NCI-H510A treated with DMSO at 0.1 percent for 48 hours (cell line): ENCODE measurements at regions not wholly inside any gene's neighbourhood (a gene's known extent, or its start where the extent isn't known, plus 50 kb on each side); places are given as distances from the start of the nearest gene placed in this dataset.
"Not testable (repeated sequence)": the region's sequence is repeated elsewhere in the genome, so short reads cannot be mapped to it uniquely, and the experiment has no call there.

Source experiments
- DNase-seq: peaks from one replicate; lab custom pipeline; 2025; lab: John Stamatoyannopoulos, UW

DNA sequence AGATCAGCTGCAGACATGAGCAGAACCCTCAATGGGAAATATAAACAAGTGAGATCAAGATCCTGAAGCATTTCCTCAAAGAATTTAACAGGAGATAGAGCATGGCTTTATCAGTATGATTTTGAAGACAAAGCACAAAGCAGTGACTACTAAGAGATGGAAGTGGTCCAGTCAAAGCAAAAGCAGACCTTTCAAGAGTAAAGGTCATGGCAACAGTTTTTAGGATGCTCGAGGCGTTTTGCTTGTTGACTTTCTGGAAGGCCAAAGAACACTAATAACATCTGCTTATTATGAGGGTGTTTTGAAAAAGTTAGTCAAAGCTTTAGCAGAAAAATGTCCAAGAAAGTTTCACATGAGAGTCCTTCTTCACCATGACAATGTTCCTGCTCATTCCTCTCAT is 128.5 kb downstream of the KCNE4 start:
- no peak for DNase-seq

DNA sequence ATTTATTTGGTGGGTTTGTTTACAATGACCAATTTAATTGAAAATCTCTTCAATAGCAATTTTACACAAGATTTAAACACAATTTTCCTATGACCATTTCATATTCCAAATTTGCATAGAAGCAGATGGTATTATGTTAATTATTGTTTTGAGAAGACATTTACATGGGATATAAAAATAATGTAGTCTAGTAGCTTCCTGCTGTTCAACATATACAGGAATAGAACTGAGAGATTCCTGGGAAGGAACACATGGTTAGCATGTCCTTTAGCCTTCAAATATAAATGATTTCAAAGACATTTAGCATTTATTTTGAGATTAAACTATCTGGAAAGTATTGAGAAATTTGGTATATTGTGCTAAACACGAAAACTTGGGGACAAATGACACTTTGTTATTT is 129.6 kb downstream of the KCNE4 start:
- no peak for DNase-seq

DNA sequence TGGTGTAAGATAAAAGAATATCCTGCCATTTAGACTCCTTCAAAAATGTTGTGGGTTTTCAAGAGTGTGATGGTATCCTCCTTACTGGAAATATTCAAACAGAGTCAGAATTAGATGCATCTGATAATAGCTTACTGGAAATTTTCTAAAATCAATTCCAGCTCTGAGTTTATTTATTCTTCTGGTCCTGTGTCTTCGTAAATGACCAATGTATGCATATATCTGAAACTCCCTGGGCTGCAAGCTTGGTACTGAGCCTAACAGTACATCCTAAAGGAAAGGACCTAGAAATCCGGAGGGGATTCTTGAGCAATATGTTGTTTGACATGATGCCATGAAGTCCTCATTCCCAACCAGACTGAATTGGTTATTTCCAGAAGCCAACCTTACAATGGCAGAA is 130.4 kb downstream of the KCNE4 start:
- no peak for DNase-seq

DNA sequence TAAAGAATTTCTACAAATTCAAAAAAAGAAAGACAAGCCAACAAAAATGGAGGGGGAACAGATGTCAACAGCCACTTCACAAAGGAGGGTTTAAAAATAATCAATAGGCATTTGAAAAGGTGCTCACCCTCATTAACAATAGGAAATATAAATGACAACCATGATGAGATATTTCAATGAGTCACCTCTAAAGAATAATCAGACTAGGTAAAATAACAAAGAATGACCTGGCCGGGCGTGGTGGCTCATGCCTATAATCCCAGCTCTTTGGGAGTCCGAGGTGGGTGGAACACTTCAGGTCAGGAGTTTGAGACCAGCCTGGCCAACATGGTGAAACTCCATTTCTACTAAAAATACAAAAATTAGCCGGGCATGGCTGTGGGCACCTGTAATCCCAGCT is 133.6 kb downstream of the KCNE4 start:
- no peak for DNase-seq

DNA sequence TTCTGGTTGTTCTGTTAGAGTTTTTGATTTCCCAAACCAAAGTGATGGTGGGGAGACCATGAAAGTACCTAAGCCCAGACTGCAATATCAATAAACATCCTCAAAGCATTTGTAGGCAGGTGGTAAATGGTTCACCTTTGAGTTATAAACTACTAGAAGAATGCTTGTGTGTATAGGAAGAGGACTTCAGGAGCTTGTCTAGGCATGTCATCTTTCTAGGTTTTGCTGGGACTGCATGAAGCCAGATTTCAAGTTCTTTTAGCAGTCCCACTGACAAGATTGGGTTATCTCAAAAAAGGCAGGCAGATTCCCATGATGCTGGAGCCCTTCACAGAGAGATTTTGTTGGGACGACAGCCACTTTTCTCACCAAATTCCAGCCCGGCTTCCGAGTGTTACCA is 135.3 kb downstream of the KCNE4 start:
- no peak for DNase-seq

DNA sequence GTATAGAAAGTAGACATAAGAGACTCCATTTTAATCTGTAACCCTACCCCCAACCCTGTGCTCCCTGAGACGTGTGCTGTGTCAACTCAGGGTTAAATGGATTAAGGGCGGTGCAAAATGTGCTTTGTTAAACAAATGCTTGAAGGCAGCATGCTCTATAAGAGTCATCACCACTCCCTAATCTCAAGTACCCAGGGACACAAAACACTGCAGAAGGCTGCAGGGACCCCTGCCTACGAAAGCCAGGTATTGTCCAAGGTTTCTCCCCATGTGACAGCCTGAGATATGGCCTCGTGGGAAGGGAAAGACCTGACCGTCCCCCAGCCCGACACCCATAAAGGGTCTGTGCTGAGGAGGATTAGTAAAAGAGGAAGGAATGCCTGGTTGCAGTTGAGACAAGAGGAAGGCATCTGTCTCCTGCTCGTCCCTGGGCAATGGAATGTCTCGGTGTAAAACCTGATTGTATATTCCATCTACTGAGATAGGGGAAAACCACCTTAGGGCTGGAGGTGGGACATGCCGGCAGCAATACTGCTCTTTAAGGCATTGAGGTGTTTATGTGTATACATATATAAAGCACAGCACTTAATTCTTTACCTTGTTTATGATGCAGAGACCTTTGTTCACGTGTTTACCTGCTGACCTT is 138.7 kb downstream of the KCNE4 start:
- not testable (repeated sequence) for DNase-seq

DNA sequence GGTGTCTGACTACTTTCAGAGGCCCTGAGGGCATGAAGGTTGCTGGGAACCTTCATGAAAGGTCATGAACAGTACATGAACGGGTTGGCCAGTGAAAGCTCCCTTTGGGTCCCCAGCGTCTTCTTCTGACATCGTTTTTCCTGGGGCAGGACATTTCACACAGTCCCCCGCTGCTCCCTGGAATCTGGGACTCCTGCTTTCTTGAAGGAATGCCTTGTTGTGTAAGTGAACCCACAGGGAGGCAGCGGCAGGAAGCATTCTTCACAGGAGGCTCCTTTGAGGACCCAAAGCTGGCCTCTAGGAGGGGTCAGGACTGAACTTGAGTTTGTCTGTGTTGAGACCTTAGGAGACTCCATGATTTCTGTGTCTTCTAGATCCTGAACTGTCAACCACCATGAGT is 144.3 kb downstream of the KCNE4 start:
- DNase-seq: no peak

DNA sequence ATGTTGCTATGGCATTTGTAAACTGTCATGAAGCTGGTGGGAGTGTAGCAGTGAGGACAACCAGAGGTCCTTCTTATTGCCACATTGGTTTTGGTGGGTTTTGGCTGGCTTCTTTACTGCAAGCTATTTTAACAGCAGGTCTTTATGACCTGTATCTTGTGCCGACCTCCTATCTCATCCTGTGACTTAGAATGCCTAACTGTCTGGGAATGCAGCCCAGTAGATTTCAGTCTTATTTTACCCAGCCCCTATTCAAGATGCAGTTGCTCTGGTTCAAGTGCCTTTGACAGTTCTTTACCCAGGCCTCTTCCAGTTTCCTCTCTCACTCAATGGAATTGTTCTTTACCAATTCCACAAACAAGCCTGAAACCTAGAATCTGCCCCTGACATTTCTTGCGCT is 145.1 kb downstream of the KCNE4 start:
- no peak for DNase-seq

DNA sequence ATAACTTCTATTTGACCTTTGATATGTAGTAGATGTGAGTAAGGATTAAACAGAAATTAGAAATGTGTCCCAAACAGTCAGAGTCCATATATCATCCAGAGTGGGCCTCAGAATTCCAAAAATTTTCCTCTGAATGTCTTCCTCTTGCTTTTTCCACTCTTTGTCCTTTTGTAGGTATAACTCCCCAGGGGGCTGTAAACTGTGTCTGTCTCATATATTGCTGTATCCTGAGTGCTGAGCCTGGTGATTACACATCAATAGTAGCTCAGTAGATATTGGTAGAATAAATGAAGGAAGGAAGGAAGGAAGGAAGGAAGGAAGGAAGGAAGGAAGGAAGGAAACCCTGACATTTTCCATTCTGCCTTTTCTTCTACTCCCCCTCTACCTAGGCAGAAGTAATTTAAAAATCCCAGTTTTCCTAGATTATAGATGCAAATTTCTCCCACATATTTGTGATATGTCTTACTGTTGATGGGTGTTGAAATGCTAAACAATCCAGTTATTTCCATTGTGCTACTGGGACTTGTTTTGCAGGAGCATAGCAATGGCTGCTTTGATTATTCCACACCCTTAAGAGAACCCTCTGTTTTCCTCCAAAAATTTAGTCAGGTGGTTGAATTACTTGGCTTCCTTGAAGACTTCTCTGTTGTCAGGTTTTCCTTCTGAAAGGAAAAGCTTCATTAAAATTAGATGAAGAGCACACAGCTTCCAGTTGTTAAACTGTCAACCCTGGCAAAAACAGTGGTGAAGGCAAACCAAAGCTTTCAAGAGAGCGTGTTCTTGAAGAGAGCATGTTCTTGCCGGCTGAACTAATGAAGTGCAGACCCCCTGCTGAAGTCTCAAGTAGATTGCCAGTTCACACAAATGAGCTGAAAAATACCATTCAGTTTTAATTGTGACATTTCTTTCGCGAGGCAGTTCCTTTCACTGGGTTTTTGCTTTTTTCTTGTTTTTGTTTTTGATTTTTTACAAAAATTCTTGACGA is 147.8 kb downstream of the KCNE4 start:
- no peak for DNase-seq

DNA sequence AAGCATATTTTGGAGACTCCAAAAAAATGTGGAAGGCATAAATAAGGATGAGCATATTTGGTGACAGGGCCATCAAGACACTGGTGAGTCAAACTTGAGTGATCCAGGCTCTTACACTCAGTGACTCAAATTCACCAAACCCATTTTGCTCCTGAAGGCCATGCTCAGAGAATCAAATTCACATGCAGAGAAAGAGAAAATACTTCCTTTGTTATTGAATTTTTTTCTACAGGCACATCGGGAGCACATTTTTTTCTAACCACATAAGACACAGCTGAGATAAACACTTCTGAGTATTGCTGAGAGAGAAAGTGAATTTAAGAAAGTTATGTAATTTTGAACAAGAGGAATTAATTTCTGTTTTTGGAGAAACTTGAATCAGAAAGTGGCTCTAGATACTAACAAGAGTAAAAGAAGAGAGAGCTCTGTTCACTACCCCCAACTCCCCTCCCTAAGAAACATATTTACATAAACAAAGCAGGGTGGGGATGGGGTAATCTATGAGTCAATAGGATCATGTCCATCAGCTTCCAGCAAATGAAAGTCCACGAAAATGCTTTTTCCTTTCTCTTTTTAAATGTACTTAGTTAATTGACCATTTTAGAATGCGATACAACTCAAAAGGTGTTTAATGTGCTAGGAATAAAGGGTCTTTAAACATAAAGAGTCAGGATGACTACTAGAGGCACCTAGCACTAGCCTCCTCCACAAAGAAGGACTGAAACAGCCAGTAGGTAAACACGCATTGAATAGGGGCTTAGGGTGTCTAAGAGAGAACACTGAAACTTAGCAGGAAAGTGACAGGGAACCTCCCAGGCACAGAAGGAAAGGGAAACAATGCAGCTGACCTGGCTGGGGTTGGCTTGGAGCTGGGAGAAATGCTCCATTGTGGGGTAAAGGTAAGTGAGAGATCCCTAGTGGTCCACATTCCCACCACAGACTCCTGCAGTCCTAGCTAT is 152.3 kb downstream of the KCNE4 start:
- DNase-seq: no peak

DNA sequence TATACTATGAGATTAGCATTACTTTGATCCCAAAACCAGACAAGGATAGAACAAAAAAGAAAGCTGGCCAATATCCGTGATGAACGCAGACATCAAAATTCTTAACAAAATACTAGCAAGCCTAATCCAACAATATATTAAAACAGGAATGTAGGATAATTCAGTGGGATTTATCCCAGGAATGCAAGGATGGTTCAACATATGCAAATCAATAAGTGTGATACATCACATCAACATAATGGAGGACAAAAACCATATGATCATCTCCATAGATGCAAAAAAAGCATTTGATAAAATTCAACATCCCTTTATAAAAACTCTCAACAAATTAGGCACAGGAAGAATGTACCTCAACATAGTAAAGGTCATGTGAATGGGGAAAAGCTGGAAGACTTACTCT is 158.5 kb downstream of the KCNE4 start:
- no peak for DNase-seq

DNA sequence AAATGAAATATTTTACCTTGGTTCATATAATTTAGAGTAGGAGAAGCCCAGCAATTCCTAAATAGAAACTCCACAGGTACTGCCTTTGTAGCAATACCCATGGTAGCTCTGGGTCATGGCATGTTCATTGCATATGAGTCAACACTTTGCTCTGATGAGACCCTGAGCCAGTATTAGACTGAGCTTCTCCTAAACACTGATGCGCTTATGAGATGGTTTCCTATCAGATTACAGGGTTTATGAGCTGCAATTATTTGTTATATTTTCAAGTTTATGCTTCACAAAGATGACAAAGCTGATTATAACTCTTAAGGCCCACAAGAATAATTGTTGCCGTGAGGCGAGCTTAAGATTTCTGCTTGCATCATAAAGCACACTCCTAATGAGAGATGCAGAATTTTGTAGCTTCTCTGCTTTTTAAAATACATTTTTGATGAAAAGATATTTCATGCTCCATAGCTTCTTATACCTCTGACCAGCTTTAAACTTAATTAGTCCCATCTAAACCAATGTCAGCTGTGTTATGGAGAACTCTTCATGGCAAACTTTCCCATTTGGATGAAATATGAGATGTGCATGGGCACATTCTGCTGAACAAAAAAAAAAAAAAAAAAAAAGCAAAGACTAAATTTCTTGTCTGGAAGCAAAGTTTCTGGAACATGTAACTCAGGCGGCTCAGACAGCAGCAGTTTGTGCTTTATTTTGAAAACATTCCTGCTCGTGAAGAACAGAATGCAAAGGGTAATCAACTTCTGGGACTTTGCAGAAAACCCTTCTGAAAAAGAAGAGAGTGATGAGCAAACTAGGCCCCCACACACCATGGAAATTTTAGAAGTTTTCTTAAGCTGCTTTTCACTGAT is 162.6 kb downstream of the KCNE4 start:
- no peak for DNase-seq

DNA sequence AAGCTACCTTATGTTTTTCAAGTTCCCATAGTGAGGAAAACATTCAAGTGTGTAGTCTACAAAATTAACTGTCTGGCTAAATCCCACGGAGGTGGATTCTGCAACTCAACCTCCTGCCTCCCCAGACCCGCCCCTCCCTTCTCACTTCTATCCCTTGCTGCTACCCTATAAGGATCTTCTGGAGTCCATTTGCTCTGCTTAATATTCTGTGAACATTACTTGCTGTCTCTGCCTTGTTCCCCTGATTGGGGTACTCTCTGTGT is 163.2 kb downstream of the KCNE4 start:
- DNase-seq: no peak

DNA sequence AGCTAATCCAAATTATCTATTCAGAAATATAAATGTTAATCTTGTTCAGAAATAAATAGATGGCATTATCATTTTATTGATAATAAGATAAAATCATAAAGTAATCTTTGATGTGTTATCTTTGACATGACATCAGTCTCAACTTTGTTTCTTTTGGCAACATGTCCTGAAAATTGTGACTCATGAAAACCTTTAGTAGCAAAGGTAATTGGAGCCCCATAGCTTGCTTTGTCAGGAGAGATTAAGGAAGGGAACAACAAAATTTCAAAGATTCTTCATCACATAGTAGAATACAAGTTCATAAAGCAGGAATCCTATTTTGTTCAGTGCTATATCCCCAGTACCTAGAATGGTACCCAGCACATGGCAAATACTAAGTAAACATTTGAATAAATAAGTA is 165.4 kb downstream of the KCNE4 start:
- no peak for DNase-seq

DNA sequence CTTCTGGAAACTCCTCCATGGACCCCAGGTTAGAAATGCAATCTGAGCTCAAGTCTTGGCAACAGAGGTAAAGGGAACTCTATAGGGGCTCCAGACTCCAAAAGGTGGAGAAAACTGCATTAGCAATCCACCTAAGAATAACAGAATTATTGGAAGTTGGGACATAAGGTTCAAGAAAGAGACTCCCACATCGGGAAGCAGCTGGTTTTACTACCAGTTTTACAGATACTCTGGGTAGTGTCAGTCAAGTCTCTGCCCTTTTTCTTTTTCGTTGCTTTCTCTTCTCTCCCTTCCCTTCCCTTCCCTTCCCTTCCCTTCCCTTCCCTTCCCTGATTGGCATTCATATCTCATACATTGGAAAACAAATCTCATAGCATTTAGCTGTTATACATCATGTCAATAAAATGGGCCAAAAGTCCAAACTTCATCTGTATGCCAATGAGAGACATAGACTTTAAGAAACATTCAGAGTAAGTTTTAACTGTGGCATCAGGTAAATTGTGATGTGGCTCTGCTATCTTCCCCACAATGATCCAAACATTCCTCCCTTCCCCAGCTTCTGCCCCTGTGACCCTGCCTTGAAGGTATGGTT is 166.7 kb downstream of the KCNE4 start:
- no peak for DNase-seq

DNA sequence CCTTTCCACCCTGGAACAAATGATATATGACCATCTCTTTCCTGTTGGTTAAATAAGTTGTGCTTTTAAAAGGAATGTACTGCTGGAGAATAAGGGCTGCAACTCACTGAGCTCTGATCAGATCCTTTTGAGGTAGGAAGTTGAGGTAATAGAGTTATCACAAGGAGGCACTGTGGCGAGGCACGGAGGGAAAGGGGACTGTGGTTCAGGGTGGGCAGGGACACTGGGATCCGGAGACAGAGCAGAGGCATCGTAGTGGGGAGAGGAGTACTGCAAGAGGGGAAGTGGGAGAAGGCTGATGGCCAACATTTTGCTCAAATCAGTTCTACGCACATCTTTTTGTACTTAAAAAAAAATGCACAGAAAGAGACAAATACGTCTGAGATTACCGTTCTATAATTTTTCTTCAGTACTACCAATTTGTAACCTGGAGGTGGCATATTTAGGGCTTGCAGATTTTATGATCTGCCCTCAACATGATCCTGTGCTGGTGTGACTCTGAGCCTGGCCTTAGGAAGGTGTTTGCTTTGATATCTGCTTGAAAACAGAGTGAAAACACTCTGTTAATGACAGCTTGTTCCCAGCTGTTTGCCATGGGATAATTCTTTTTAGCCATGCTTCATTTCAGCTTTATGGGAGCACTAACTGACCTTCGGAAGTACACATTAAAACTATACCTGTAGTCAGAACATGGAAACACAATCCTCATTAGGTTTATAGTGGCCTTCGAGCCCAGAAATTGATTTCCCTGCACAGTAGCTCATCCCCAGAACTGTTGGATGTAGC is 168.1 kb downstream of the KCNE4 start:
- DNase-seq: no peak

DNA sequence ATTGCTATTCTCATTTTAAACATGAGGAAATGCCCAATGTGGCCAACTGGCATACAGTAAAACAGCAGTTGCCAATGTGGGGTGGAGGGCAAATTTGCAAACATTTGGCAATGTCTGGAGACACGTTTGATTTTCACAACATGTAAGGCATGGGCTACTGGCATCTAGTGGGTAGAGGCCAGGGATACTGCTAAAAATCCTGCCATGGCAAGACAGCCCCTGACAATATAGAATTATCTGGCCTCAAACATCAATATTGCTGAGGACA is 168.6 kb downstream of the KCNE4 start:
- DNase-seq: no peak

DNA sequence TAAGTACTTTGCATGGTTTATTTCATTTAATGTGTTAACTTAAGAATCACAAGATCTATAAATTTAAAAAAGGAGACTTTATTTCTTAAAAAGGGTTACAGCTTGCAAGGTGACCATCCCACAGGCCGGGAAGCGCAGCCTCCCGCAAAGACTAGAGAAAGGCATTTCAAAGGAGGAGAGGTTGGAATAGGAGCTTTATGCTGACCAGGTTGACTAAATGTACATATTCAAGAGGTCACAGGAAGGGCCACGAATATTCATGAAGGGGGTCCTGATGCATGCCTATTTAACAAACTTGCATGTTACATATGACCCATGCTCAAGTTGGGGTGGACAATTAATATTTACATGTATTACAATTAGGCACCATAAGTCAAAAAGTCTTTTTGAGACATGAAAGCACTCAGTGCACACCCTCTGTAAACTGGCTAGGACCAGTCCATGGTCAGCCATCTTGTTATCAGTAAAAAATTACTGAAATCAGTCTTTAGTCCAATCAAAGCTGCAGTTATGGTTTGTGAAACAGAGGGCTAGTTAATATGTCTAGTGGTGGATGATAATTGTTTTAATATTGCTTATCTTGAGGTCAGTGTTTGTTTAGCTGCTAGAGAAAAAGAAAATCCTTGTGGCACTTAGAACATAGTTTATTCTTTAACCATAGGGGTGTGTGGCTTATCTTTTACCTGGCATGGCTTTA is 169.3 kb downstream of the KCNE4 start:
- no peak for DNase-seq

DNA sequence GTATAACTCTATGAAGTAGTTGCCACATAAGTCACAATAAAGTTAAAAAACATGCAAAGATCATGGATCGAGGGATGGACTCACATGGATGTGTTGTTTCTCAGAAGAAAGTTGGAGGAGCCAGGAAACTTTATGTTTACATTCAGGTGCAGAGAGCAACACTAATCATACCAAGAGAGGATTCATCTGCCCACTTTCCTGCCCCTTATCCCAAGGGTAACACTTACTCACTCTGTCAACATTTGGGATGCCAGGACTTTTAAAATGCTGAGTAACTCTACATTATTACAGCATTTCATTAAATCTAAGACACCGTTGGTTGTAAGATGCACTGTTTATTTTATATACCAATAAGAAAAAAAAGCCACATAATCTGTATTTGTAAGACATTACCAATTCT is 170.4 kb downstream of the KCNE4 start:
- no peak for DNase-seq

DNA sequence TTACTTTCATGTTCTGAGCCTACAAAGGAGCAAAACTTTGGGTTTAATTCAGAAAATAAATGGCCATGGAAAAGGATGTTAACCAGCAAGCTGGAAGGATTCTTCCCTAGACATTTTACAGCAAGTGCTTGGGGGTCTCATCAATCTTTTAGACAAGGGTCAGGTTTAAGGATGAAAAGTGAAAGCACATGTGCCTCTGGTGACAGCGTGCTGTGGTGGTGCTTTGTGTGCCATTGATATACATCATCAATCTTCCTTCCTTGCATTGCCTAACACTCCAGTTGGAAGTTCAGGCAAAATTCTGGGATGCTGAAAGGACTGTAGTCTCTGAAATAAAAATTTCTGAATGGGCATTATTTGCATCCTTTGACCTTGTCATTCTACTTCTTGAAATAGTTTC is 171.2 kb downstream of the KCNE4 start:
- no peak for DNase-seq
